ENCODE measurements at regions not wholly inside any gene's neighbourhood (a gene's known extent, or its start where the extent isn't known, plus 50 kb on each side); places are given as distances from the start of the nearest gene placed in this dataset.
"Not testable (repeated sequence)": the region's sequence is repeated elsewhere in the genome, so short reads cannot be mapped to it uniquely, and the experiment has no call there.

GRCh38 chr7:98728555-98728954 lies 111.5 kb downstream of the NPTX2 start:
- DNase-seq = no peak

GRCh38 chr7:98729121-98729520 lies 112.0 kb downstream of the NPTX2 start:
- DNase-seq = no peak

DNA sequence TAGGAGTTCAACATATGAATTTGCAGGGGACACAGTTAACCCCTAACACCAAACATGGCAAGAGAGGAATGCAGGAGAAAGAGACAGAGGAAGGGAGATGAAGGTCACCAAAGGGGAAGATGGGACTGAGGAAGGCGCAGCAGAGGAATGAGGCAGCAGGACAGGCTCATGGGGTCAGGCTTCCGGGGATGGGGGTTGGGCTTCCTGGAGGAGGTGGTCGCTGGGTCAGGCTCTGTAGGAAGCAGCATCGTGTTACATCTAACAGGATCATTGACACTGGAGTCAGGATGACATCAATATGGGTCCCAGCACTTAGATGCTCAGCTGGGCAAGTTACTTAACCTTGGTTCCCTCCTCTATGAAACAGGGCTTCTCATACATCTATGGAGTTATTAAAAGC lies 113.2 kb downstream of the NPTX2 start:
- DNase-seq = no peak

DNA sequence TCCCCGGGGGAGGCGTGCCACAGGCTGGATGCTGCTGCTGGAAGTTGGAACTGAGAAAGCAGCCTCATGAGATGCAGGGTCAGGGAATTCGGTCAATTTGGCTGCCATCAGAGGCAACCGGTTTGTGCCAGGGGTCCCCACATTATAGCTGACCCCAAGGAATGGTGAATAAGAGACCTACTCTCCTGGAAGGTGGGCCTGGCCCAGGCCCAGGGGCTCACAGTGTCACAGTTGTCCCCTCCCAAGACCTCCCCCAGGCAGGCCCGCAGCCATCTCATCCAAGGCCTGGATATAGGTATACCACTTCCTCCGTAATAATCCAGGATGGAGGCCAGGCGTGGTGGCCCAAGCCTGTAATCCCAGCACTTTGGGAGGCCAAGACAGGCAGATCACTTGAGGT lies 114.6 kb downstream of the NPTX2 start:
- no peak for DNase-seq

DNA sequence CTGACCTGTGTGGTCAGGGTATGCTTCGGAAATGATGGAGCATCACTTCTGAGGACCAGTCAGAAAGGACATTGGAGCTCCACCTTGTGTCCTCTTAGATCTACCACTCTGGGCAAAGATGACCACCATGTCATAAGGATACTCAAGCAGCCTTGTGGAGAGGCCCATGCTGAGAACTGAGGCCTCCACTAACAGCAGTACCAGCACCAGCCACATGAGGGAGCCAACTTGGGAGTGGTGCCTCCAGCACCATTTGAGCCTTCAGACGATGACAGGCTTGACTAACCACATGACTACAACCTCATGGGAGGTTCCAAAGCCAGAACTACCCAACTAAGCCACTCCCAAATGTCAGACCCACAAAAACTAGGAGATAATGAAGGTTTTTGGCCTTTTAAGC lies 116.0 kb downstream of the NPTX2 start:
- DNase-seq = peak; percentile 63

DNA sequence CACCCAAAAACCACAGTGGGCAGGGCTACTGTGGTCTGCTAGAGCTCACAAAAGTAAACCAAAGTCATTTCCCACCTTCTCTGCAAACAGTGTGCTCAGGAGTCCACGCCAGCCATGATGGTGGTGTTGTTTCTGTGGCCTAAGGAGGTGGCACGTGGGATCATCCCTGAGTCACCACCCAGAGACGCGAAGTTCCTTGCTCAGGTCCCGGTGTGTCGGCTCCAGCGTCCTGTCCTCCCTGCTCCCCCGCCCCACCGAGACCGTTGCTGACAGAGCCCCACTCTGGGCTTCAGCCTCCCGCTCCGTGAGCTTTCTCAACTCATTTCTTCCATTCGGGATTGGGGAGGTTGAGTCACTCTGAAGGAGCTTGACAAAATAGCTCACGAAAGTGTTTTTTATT lies 118.7 kb downstream of the NPTX2 start:
- DNase-seq = no peak

DNA sequence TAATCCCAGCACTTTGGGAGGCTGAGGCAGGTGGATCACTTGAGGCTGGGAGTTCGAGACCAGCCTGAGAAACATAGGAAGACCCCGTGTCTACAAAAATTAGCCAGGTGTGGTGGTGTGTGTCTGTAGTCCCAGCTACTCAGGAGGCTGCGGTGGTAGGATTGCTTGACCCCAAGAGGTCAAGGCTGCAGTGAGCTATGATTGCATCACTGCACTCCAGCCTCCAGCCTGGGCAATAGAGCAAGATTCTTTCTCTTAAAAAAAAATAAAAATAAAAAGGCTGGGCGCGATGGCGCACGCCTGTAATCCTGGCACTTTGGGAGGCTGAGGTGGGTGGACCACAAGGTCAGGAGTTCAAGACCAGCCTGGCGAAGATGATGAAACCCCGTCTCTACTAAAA lies 119.4 kb downstream of the NPTX2 start:
- DNase-seq = not testable (repeated sequence)

DNA sequence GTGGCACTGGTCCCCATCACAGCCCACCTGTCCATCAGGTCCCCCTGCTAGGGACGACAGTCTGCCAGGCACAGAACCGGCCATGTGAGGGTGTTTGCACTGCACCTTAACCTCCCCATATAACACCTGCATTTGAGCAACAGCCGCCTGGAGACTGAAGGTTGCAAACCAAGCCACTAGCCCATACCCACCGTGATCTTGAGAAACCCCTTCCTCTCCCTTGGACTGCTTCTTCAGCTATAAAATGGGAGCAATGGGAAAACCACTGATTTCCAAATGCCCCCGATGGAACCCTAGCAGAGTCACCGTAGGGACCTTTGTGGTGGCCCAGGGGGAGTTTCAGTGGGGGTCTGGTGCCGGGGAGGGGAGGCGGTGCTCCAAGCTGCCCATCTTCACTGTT lies 120.1 kb downstream of the NPTX2 start:
- DNase-seq = no peak

DNA sequence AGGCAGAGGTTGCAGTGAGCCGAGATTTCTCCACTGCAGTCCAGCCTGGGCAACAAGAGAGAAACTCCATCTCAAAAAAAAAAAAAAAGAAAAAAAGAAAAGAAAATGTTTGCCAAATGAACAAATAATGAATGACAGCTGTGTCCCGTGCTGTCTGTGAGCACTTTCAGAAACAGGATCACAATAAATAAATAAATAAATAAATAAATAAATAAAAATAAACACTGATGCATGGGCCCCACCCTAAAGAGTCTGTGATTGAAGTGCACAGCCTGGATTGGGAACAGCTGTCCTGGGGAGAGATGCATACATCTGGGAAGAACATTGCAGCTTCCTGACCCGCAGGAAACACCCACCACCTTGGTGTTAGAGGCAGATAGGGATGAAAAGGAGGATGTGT lies 123.6 kb downstream of the NPTX2 start:
- DNase-seq = no peak

DNA sequence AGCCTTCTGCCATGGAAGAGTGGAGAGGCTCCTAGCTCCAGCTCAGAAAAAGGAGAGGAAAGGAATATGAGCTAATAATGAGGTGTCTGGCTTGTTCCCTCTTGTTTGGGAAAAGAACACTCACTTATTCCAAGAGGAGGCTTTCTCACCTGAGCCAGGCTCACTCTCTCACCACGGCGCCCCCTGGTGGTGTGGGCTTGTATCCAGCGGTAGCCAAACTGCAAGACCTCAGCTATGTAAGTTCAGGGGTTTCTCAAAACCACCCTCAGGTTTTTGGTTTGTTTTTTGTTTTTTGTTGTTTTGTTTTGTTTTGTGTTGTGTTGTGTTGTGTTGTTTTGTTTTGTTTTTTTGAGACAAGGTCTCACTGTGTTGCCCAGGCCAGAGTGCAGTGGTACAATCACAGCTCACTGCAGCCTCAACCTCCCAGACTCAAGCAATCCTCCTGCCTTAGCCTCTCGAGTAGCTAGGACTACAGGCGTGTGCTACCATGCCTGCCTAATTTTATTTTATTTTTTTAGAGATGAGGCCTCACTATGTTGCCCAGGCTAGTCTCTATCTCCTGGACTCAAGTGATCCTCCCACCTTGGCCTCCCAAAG lies 124.0 kb downstream of the TMEM130 start:
- peak; percentile 57 for DNase-seq

- no peak for DNase-seq
Measured at GRCh38 chr7:98748090-98748489, 121.7 kb downstream of the TMEM130 start.

DNA sequence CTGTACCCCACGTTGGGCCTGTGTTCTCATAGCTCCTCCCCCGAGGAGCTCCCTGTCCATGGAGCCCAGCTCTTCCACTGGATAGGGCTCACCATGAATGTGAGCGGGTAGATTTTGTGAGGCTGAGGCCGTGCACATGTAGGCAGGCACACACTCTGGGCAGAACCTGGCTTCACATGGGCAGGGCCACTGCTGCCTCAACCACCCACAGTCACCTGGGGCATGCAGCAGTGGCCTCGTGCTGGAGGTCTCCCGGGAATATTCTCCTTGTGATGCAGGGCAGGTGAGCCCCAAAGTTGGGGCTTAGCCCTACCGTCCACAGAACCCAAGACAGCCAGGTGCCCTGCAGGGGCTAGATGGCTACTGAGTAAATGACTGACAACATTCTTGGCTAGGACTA lies 116.6 kb downstream of the TMEM130 start:
- DNase-seq = no peak

DNA sequence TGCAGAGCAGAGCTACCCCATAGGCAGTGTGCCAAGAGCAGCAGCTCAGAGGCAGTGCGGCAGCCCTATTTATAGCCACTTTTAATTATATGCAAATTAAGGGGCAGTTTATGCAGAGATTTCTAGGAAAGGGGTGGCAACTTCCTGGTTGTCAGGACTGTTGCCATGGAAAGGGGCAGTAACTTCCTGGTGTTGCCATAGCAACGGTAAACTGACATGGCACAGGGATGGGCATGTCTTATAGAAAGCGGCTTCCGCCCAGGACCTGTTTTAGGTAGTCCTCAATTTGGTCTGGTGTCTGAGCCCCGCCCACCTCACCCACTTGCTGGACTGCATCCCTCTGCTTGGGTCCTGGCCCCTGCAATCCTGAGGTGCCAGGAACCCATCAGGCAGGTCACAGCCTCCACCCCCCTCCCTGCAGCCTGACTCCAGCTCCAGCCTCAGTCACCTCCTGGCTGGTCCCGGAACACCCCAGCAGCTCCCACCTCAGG lies 115.8 kb downstream of the TMEM130 start:
- no peak for DNase-seq

DNA sequence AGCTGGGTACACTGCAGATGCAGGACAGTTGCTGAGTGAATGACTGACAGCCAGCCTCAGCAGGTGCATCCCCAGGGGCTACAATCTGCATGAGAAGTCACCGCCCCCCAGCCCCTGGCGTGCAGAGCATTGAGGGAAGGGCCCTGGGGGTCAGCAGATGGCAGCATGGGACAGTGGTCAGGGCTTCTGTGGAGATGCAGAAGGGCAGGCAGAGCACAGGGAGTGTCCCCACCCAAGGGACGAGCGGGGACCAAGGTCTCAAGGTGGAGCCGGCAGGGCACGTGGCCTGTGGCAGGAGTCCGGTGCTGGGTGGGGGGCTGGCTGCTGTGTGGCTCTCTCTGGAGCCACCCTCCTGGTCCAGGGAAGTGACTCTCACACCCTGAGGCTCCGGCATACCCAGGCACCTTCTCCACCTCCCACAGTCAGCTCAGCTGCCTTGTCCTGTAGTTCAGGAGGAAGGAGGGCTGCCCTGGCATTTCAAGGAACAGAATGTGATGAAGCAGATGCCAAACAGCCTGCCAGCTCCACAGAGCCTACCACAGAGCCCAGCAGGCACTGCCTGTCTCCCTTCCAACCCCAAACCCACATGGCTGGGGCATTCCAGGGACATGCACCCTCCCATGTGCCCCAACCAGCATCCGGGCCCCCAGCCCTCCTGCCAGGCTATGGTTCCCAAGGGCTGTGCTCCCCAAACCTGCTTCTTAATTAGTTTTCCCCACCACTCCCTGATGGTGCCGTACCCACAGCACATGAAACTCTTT lies 114.5 kb downstream of the TMEM130 start:
- DNase-seq = no peak

DNA sequence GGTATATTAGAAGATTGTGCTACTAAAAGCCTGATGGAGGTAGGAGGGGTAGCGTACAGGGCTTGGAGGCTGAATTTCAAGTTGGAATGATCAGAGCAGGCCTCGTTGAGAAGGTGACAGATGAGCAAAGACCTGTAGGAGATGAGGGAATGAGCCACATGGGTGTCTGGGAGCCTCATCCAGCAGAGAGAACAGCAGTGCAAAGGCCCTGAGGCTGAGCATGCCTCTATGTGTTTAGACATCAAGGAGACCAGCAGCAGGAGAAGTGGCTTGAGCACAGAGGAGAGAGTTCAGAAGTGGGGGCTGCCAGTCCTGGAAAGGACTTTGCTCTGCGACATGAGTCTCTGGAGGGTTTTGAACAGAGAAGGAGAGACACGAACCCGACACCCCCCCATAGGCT lies 111.7 kb downstream of the TMEM130 start:
- no peak for DNase-seq

- DNase-seq = no peak
Measured at GRCh38 chr7:98760201-98760651, 109.6 kb downstream of the TMEM130 start.

DNA sequence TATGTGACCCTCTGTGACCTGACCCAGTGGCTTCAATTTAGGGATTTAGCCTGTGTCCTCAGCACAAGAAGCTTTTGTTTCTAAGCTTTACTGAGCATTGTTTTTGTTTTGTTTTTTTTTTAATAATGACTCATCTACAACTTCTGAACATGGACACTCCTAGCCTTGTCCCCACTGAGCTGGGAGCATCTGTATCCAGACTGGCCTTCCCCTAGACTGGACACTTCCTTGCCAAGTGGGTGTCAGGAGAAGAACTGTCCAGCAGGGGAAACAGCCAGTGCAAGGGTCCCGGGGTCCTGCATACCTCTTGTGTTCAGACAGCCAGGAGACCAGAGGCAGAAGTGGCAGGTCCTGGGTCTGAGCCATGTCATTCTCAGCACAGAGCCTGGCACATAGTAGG lies 108.6 kb downstream of the TMEM130 start:
- no peak for DNase-seq

DNA sequence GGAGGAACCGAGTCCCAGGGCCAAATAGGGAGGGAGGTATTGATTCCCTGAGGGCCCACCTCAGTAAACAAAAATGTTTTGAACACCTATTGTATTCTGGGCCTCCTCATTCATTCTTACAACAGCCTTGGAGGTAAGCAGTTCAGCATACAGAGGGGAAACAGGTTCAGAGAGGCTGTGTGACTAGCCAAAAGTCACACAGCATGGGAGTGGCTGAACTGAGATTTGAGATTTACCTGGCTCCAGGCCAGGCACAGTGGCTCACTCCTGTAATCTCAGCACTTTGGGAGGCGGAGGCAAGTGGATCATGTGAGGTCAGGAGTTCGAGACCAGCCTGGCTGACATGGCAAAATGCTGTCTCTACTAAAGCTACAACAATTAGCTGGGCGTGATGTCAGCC lies 107.2 kb downstream of the TMEM130 start:
- DNase-seq = no peak

DNA sequence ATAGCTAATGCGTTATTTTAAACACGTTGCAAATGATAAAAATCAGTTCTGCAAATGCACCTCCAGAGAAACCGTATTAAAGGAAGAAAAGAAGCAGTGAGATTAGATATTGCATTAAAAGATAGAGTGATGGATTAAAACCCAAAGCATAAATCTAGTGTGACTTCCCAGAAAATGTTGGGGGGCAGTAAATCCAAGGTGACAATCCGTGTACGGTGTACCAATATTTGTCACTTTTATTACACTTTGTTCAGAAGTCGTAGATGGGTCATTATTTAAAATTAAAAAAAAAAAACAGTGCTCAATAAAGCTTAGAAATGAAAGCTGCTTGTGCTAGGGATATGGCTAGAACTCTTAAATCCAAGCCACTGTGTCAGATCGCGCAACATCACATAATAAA lies 106.4 kb downstream of the TMEM130 start:
- DNase-seq = no peak

GRCh38 chr7:98764946-98765345 lies 104.9 kb downstream of the TMEM130 start:
- DNase-seq = no peak

- DNase-seq = not testable (repeated sequence)
Measured at GRCh38 chr7:98770085-98770484, 99.7 kb downstream of the TMEM130 start.

- DNase-seq = peak; percentile 7
Measured at GRCh38 chr7:98771519-98771918, 98.3 kb downstream of the TMEM130 start.

DNA sequence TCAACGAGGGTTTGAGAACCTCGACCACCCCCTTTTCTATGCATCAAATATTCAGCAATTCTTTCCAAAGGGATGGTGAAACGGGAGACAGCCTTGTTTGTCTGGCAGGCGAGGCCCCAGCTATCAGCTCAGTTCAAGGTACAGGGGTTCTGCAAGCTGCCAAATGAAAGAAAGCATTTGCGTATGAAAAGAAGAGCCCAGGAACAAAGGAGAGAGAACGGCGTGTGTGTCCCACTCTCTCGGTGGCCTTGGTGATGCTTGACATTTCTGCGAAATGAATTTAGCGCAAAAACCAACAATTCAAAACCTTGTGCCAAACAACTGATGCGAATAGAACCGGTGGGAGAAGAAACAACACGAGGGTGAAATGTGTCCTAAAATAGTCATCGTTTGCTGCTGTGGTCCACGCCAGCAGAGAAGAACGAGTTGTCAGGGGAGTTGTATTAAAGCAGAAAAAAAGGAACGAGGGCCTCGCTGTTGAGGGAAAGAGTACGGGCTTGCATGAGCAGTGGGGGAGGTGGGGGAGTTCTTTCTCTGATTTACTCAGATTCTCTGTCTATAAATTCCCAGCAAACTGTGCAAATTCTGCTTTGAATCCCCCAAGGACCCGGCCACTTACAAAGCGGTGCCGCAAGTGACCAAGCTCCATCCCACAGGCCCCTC lies 97.7 kb downstream of the TMEM130 start:
- DNase-seq = no peak

GRCh38 chr7:98774884-98775283 lies 94.9 kb downstream of the TMEM130 start:
- DNase-seq = no peak

Measured in inflammatory macrophage treated with lipopolysaccharide for 4 hours (primary cell).